Stimulated activated naive CD4-positive, alpha-beta T cell (primary cell): ENCODE measurements at regions not wholly inside any gene's neighbourhood (a gene's known extent, or its start where the extent isn't known, plus 50 kb on each side); places are given as distances from the start of the nearest gene placed in this dataset.
"Not testable (repeated sequence)": the region's sequence is repeated elsewhere in the genome, so short reads cannot be mapped to it uniquely, and the experiment has no call there.

ENCODE experiments used
- DNase-seq, 6 experiments: peaks; one replicate each; lab custom pipeline; 2025; lab: John Stamatoyannopoulos, UW

GRCh38 chr4:82247629-82248028, 126.2 kb downstream of the HNRNPD start:
- DNase-seq = no peak

GRCh38 chr4:82247171-82247570, 126.6 kb downstream of the HNRNPD start:
- no peak for DNase-seq

DNA sequence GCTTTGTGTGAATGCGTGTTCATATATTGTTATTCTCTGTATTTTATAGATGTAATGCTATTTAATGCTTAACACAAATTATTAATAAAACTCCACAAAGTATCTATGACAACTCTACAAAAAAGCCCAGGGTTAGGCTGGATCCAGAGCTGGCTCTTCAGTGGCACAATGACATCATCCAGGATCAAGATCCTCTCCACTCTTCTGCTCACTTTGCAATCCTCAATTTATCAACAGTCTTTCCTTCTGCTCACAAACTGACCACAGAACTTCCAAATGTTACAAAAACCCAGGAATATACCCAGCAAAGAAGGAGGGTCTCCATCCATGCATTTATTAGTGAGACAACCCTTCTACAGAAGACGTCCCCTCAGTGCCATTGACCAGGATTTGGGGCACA, 132.3 kb downstream of the HNRNPD start:
- no peak for DNase-seq

- no peak for DNase-seq
These were observed 133.4 kb downstream of the HNRNPD start for GRCh38 chr4:82240410-82240809.

DNA sequence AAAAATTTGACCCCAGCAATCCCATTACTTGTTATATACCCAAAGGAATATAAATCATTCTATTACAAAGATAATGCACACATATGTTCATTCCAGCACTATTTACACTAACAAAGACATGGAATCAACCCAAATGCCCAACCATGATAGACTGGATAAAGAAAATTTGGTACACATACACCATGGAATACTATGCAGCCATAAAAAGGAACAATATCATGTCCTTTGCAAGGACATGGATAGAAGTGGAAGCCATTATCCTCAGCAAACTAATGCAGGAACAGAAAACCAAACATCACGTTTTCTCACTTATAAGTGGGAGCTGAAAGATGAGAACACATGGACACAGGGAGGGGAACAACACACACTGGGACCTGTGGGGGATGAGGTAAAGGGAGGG, 136.6 kb downstream of the HNRNPD start:
- DNase-seq = not testable (repeated sequence)

- no peak for DNase-seq
These were observed 138.4 kb downstream of the HNRNPD start for GRCh38 chr4:82235346-82235745.

GRCh38 chr4:82232891-82233290, 140.9 kb downstream of the HNRNPD start:
- no peak for DNase-seq

- no peak for DNase-seq
These were observed 142.0 kb downstream of the HNRNPD start for GRCh38 chr4:82231806-82232205.

DNA sequence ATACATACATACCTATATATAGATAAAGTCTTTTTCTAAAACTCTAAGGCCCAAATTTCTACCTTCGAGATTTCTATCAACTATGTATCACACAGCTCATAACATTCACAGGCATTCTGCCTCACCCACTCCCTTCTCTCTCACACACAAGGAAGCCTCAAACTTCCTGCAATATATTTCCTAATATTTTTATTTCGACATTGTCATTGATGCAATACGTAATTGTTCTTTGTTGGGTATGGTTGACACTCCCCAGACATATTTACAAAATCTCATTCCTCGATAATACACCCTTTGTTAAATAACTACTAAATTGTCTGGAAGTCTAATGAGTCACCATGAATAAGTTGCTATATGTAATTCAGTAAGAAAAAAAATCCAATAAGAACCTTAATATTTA, 143.5 kb downstream of the HNRNPD start:
- no peak for DNase-seq

GRCh38 chr4:82225030-82225429, 148.8 kb downstream of the HNRNPD start:
- DNase-seq = no peak

GRCh38 chr4:82223715-82224114, 150.1 kb downstream of the HNRNPD start:
- DNase-seq = peak in 4 of 6 experiments; percentile 15 to 44 (median 43)

DNA sequence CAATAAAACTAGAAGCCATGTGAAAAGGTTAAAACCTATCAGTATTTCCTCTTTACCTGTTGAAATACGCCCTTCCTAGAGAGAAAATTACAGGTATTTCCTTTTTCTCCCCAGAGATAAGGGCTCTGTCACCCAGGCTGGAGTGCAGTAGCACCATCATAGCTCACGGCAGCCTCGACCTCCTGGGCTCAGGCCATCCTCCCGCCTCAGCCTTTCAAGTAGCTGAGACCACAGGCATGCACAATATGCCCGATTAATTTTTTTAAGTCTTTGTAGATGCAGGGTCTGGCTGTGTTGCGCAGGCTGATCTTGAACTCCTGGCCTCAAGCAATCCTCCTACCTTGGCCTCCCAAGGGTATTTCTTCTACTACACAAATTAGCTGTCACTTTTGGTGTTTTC, 154.4 kb downstream of the HNRNPD start:
- DNase-seq = no peak

- DNase-seq = peak in 2 of 6 experiments; percentile 24 to 26
These were observed 155.6 kb downstream of the HNRNPD start for GRCh38 chr4:82217986-82218715.

DNA sequence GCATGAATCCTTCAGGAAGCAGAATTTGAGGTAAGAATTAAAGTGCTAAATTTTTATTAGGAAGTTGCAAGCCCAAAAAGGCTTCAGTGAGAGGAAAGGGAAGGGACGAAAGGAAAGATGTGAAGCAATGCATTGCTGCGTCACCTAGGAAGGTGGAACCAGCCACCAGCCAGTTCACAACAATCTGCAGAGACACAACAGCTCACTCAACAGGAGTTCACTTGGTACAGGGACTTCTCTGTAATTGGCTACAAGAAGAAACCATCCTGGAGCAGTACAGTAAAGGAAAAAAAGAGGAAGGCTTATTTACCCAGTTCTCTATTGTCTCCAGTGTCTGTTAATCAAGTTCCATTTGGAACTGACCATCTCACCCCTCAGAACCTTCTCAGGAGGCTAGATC, 157.6 kb downstream of the HNRNPD start:
- no peak for DNase-seq

- no peak for DNase-seq
These were observed 158.0 kb downstream of the HNRNPD start for GRCh38 chr4:82215800-82216199.

DNA sequence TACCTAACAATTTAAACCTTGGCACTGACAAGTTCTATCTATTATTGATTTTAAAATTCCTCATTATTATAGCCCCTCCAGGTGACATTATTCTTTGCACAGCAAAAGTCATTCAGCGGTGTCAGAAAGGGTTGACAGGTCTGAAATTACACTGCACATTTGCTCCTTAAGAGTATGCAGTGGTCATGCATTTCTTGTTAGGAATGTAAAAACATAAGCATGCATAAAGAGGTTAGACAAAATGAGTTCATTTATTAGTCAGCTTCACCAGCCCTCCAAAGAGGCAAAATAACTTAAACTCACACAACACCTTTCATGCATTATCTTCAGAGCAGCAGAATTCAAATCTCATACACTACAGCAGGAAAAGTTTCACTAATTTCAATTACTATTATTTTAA, 158.8 kb downstream of the HNRNPD start:
- DNase-seq = no peak

DNA sequence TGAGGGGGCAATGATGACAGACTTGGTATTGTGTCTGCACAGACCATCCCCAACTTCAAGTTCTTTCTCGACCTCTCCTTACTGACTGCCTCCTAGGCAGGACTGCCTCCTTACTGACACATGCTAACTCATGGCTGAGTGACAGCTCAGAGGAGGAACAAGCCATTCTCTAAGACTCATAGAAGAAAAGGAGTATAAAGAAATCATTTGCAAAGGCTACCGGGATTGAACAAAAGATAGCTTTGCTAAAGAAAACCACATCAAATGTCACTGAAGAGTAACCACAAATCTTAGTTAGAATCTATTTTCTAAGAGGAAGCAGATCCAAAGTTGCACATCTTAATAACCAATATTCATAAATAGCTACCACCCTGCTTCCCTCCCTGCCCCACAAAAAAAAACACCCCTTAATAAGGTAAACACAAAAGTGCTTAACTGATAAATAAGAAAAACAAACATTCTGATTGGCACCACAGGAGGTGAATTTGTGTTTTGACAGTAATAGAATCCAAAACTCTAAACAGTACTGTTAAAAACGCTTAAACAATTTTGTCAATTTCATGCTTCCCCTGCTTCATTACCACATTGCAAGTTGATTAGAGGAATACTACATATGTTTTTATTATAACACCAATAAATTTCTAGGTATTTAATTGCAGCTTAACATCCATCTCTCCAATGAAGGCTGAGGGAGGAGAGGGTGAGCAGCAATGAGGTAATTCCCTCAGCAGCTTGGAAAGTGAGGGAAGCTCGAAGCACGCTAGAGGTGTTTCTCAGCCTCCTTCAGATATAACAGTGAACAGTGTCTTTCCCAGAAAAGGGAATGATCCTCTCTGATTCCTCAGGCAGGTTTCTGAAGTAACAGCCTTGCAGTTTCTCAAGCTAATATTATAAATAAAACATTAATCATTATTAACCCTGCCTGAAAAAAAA, 160.0 kb downstream of the HNRNPD start:
- DNase-seq = peak in 4 of 6 experiments; percentile 3 to 80 (median 76)

- peak in 5 of 6 experiments; percentile 4 to 49 (median 36) for DNase-seq
These were observed 171.8 kb downstream of the HNRNPD start for GRCh38 chr4:82201805-82202641.

DNA sequence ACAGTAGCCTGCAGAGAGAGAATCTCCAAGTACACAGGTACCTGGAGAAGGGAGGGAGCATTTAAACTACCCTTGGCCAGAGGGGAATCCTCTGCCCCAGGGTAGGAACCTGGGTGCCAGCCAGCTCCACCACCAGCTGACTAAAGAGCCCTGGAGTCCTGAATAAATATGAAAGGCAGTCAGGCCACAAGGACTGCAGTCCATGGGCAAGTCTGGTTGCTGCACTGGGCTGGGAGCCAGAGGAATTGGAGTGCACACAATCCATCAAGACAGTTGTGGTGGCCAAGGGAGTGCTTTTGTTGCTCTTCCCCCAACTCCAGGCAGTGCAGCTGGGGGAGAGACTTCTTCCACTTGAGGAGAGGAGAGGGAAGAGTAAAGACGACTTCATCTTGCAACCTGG, 172.5 kb downstream of the HNRNPD start:
- DNase-seq = no peak

GRCh38 chr4:82200046-82200445, 173.7 kb downstream of the HNRNPD start:
- DNase-seq = no peak

- DNase-seq = no peak
These were observed 179.5 kb downstream of the HNRNPD start for GRCh38 chr4:82194329-82194728.

GRCh38 chr4:82192017-82192673, 181.6 kb downstream of the HNRNPD start:
- DNase-seq = no peak
